Peyer's patch (tissue), 4 donors: ENCODE measurements at regions not wholly inside any gene's neighbourhood (a gene's known extent, or its start where the extent isn't known, plus 50 kb on each side); places are given as distances from the start of the nearest gene placed in this dataset.

Source experiments
- CTCF ChIP-seq, 6 experiments: fragments of 450-650 bp in 4 of 6; fragments of 200-600 bp in 2 of 6; sonication (generic) in 1 of 6; IDR thresholded peaks; one replicate each; pipeline ENCODE4 v1.5.1; 2017 to 2019; ENCODE audit warnings: antibody characterized with exemption in 6 of 6, mild to moderate bottlenecking in 3 of 6, moderate library complexity in 1 of 6
- POLR2A ChIP-seq, 2 donors: fragments of 450-650 bp; IDR thresholded peaks; one replicate each; pipeline ENCODE4 v1.5.1; 2017; ENCODE audit warnings: antibody characterized with exemption in 2 of 2, mild to moderate bottlenecking in 2 of 2, moderate library complexity in 2 of 2

GRCh38 chr22:48781868-48782267 lies 1045.8 kb downstream of the BRD1 start:
- TF ChIP-seq CTCF (IDR thresholded peaks at IDR 0.05) (no peak), POLR2A (IDR thresholded peaks at IDR 0.05) (no peak)
